IMR-90 (cell line): ENCODE measurements at regions not wholly inside any gene's neighbourhood (a gene's known extent, or its start where the extent isn't known, plus 50 kb on each side); places are given as distances from the start of the nearest gene placed in this dataset.

Experiments
- ATAC-seq: fragments of 200-7000 bp; cut with Tn5 transposase; 2 replicates; pipeline ENCODE4 v1.9.1; 2020; ENCODE audit warnings: low read depth, mild to moderate bottlenecking, moderate library complexity
- BruUV-seq: library from RNA; stranded (reverse); fragments of 400-500 nt; replicated peaks from 2 replicates; lab custom pipeline; 2021; lab: Mats Ljungman, UMichigan
- CTCF ChIA-PET: fragments of 300-600 bp; formaldehyde crosslinking; extraction: SDS; loops from one replicate; lab custom pipeline; 2021; ENCODE audit warnings: antibody characterized with exemption; lab: Yijun Ruan, JAX
- POLR2A ChIA-PET: fragments of 300-600 bp; sonication (Branson Sonifier 250); formaldehyde crosslinking; loops from one replicate; lab custom pipeline; 2022; ENCODE audit warnings: antibody characterized with exemption; ENCODE audit not compliant: unreplicated experiment; lab: Charles Lee
- DNase-seq: peaks from one replicate; pipeline ENCODE4 v3.0.0; 2013
- H2AFZ ChIP-seq: replicated peaks from 2 replicates; pipeline ENCODE3; 2013; ENCODE audit warnings: low read length, mild to moderate bottlenecking; ENCODE audit not compliant: poor library complexity
- H2AK5ac ChIP-seq: 2 replicates; pipeline ENCODE4 v1.6.1; 2013; ENCODE audit warnings: low read depth, low read length, inconsistent platforms
- H2AK9ac ChIP-seq: replicated peaks from 2 replicates; pipeline ENCODE3; 2013; ENCODE audit warnings: mild to moderate bottlenecking, low read depth, low read length, moderate library complexity; ENCODE audit not compliant: poor library complexity
- H2BK120ac ChIP-seq: 2 replicates; pipeline ENCODE4 v1.6.1; 2013; ENCODE audit warnings: low read depth, low read length, inconsistent platforms
- H2BK15ac ChIP-seq: 3 replicates; pipeline ENCODE4 v1.6.1; 2013; ENCODE audit warnings: low read depth, low read length, inconsistent platforms
- H2BK20ac ChIP-seq: 2 replicates; pipeline ENCODE4 v1.6.1; 2013; ENCODE audit warnings: low read depth, mild to moderate bottlenecking, inconsistent platforms, low read length, moderate library complexity
- H2BK5ac ChIP-seq: 2 replicates; pipeline ENCODE4 v1.6.1; 2013; ENCODE audit warnings: mild to moderate bottlenecking, low read depth, low read length, inconsistent platforms; ENCODE audit not compliant: poor library complexity, severe bottlenecking
- H3K14ac ChIP-seq: replicated peaks from 2 replicates; pipeline ENCODE4 v1.6.1; 2013; ENCODE audit warnings: low read depth, low read length, inconsistent platforms
- H3K18ac ChIP-seq: 2 replicates; pipeline ENCODE4 v1.6.1; 2013; ENCODE audit warnings: low read depth, low read length, control low read depth
- H3K23ac ChIP-seq: 2 replicates; pipeline ENCODE4 v1.6.1; 2013; ENCODE audit warnings: low read depth, low read length, inconsistent platforms
- H3K27ac ChIP-seq: 2 replicates; pipeline ENCODE4 v1.5.1; 2013; ENCODE audit warnings: mild to moderate bottlenecking, control low read depth, low read length; ENCODE audit not compliant: insufficient read depth
- H3K27me3 ChIP-seq: 2 replicates; pipeline ENCODE4 v1.6.1; 2013; ENCODE audit warnings: low read length; ENCODE audit not compliant: control insufficient read depth, insufficient read depth
- H3K36me3 ChIP-seq: 2 replicates; pipeline ENCODE4 v1.6.1; 2013; ENCODE audit warnings: low read length, mixed read lengths; ENCODE audit not compliant: control insufficient read depth, insufficient read depth
- H3K4ac ChIP-seq: 2 replicates; pipeline ENCODE4 v1.6.1; 2013; ENCODE audit warnings: low read depth, low read length, inconsistent platforms
- H3K4me1 ChIP-seq: 2 replicates; pipeline ENCODE4 v1.6.1; 2013; ENCODE audit warnings: low read length, mixed read lengths; ENCODE audit not compliant: control insufficient read depth, insufficient read depth
- H3K4me2 ChIP-seq: 2 replicates; pipeline ENCODE4 v1.6.1; 2013; ENCODE audit warnings: low read depth, mild to moderate bottlenecking, control low read depth, low read length, moderate library complexity
- H3K4me3 ChIP-seq: 2 replicates; pipeline ENCODE4 v1.5.1; 2013; ENCODE audit warnings: low read depth, mild to moderate bottlenecking, control low read depth, low read length, moderate library complexity; ENCODE audit not compliant: insufficient read depth
- H3K56ac ChIP-seq: 2 replicates; pipeline ENCODE4 v1.6.1; 2013; ENCODE audit warnings: low read length, inconsistent platforms; ENCODE audit not compliant: insufficient read depth; ENCODE audit errors: extremely low read depth
- H3K79me1 ChIP-seq, 2 experiments: 2 replicates each; pipeline ENCODE4 v1.6.1; 2013; ENCODE audit warnings: low read length in 2 of 2, inconsistent platforms in 1 of 2, low read depth in 1 of 2
- H3K9ac ChIP-seq: 2 replicates; pipeline ENCODE4 v1.6.1; 2013; ENCODE audit warnings: low read depth, low read length, control low read depth
- H3K9me1 ChIP-seq: 2 replicates; pipeline ENCODE4 v1.6.1; 2013; ENCODE audit warnings: low read length, inconsistent platforms; ENCODE audit not compliant: insufficient read depth
- H3K9me3 ChIP-seq: 2 replicates; pipeline ENCODE4 v1.6.1; 2013; ENCODE audit warnings: low read length; ENCODE audit not compliant: control insufficient read depth, insufficient read depth
- H4K20me1 ChIP-seq: 2 replicates; pipeline ENCODE4 v1.6.1; 2013; ENCODE audit warnings: low read length, inconsistent platforms; ENCODE audit not compliant: insufficient read depth
- H4K5ac ChIP-seq: 2 replicates; pipeline ENCODE4 v1.6.1; 2013; ENCODE audit warnings: mild to moderate bottlenecking, low read depth, low read length, control low read depth
- H4K8ac ChIP-seq, 2 experiments: 2 replicates each; pipeline ENCODE4 v1.6.1; 2013; ENCODE audit warnings: low read depth in 2 of 2, low read length in 2 of 2, control low read depth in 1 of 2, inconsistent platforms in 1 of 2
- H4K91ac ChIP-seq: 2 replicates; pipeline ENCODE4 v1.6.1; 2013; ENCODE audit warnings: low read depth, low read length, inconsistent platforms; ENCODE audit not compliant: insufficient read depth
- BHLHE40 ChIP-seq: fragments of 150-350 bp; IDR thresholded peaks from 2 replicates; pipeline ENCODE4 v1.6.1; 2016; ENCODE audit warnings: mild to moderate bottlenecking, low read depth, low read length
- CEBPB ChIP-seq: IDR thresholded peaks from 2 replicates; pipeline ENCODE4 v1.6.1; 2012; ENCODE audit warnings: low read depth, low read length, improper control_type of control experiment
- CHD1 ChIP-seq: IDR thresholded peaks from 2 replicates; pipeline ENCODE4 v1.6.1; 2012; ENCODE audit warnings: low read depth, low read length, improper control_type of control experiment
- FOS ChIP-seq: fragments of 150-350 bp; IDR thresholded peaks from 2 replicates; pipeline ENCODE4 v1.6.1; 2016; ENCODE audit warnings: low read depth, low read length
- MAFK ChIP-seq: IDR thresholded peaks from 2 replicates; pipeline ENCODE4 v1.6.1; 2012; ENCODE audit warnings: low read depth, low read length, improper control_type of control experiment
- MAZ ChIP-seq: IDR thresholded peaks from 2 replicates; pipeline ENCODE4 v1.6.1; 2012; ENCODE audit warnings: low read depth, mild to moderate bottlenecking, low read length, improper control_type of control experiment, moderate library complexity, borderline replicate concordance
- MXI1 ChIP-seq: IDR thresholded peaks from 2 replicates; pipeline ENCODE4 v1.6.1; 2012; ENCODE audit warnings: low read depth, mild to moderate bottlenecking, low read length, moderate library complexity, borderline replicate concordance
- NFE2L2 ChIP-seq: fragments of 150-350 bp; IDR thresholded peaks from 2 replicates; pipeline ENCODE4 v1.6.1; 2016; ENCODE audit warnings: low read depth, mild to moderate bottlenecking, low read length
- POLR2A ChIP-seq: IDR thresholded peaks from 2 replicates; pipeline ENCODE4 v1.6.1; 2012; ENCODE audit warnings: mild to moderate bottlenecking, low read depth, low read length
- RAD21 ChIP-seq: IDR thresholded peaks from 2 replicates; pipeline ENCODE4 v1.6.1; 2012; ENCODE audit warnings: low read length, improper control_type of control experiment
- RCOR1 ChIP-seq: IDR thresholded peaks from 2 replicates; pipeline ENCODE4 v1.6.1; 2012; ENCODE audit warnings: mild to moderate bottlenecking, low read length, improper control_type of control experiment; ENCODE audit not compliant: insufficient replicate concordance
- RFX5 ChIP-seq: IDR thresholded peaks from 2 replicates; pipeline ENCODE4 v1.8.0; 2012; ENCODE audit warnings: low read depth, mild to moderate bottlenecking, low read length, moderate library complexity
- SMC3 ChIP-seq: fragments of 150-350 bp; IDR thresholded peaks from 2 replicates; pipeline ENCODE4 v1.6.1; 2016; ENCODE audit warnings: low read depth, mild to moderate bottlenecking, antibody characterized with exemption, low read length, moderate library complexity
- WGBS, 2 experiments: methylation state at CpG; one replicate each; pipeline versions ENCODE4 v1.1.5 to v1.1.7; 2013; ENCODE audit warnings: missing lambda C conversion rate in 2 of 2; ENCODE audit not compliant: insufficient read length in 1 of 2; ENCODE audit errors: extremely low coverage in 2 of 2; 5-methylcytosine and 5-hydroxymethylcytosine counted together
- dilution Hi-C: fragments of 300-500 bp; cut with HindIII; formaldehyde crosslinking; loops from one replicate; pipeline ENCODE4 v1.14.3; 2018; ENCODE audit warnings: low sequenced_read_pairs; ENCODE audit not compliant: unreplicated experiment
- in situ Hi-C: fragments of 300-500 bp; cut with MboI; formaldehyde crosslinking; loops from 3 replicates; pipeline ENCODE4 v1.14.3; 2019; ENCODE audit warnings: low sequenced_read_pairs, inconsistent platforms, mixed read lengths
- intact Hi-C: fragments of 100-400 bp; cut with micrococcal nuclease; formaldehyde crosslinking; loops from 2 replicates; pipeline ENCODE4 v1.10.0; 2022
- TF ChIP-seq, protein P1 (sequence below): fragments of 150-350 bp; IDR thresholded peaks from 2 replicates; pipeline ENCODE4 v1.6.1; 2017; ENCODE audit warnings: mild to moderate bottlenecking, antibody characterized with exemption, low read length, low read depth
- TF ChIP-seq, protein P2 (sequence below): fragments of 150-350 bp; IDR thresholded peaks from 2 replicates; pipeline ENCODE4 v1.6.1; 2016; ENCODE audit warnings: low read depth, mild to moderate bottlenecking, low read length, moderate library complexity, borderline replicate concordance
- TF ChIP-seq, protein P3 (sequence below): conservative IDR thresholded peaks from 2 replicates; pipeline ENCODE4 v1.5.1; 2012; ENCODE audit warnings: mild to moderate bottlenecking, low read depth, low read length, improper control_type of control experiment

DNA sequence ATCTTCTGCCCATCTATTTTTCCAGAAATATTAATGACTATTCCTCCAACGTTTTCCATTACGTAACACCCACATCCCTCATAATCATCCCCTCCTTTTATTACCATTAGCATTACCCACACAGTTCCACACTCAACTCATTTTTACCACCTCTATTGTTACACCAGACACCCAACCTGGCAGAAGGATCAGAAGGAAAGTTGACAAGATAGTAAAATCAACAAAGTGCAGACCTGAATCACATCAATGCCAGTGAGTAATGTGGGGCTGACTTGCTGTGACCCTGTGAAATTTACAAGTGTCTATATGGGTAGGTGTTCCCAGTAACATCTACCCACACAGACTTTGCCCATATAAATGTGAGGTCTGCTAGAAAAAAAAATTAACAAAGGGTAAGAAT, 568.2 kb downstream of the MAFB start:
- Histone ChIP-seq H3K14ac (no peak overlapping the region), H2AK5ac (no peak overlapping the region), H2AFZ (no peak overlapping the region), H2AK9ac (no peak overlapping the region), H3K27ac (no peak overlapping the region), H2BK20ac (no peak overlapping the region), H3K36me3 (no peaks in the 10 kb centered on the region), H3K4me1 (no peaks in the 10 kb centered on the region), H3K56ac (no peak overlapping the region), H3K23ac (no peak overlapping the region), H3K9me3 (no peaks in the 10 kb centered on the region), H3K4ac (no peak overlapping the region), H3K4me2 (no peak overlapping the region), H2BK5ac (peak overlapping the region; percentile 58), H2BK15ac (no peak overlapping the region), H4K91ac (no peak overlapping the region), H4K20me1 (no peaks in the 10 kb centered on the region), H4K5ac (no peak overlapping the region), H3K79me1 (no peaks in the 10 kb centered on the region), H3K18ac (no peak overlapping the region), H3K9me1 (no peaks in the 10 kb centered on the region), H3K9ac (no peak overlapping the region), H3K4me3 (no peak overlapping the region), H4K8ac (no peak overlapping the region), H3K27me3 (no peaks in the 10 kb centered on the region), H2BK120ac (no peak overlapping the region)
- TF ChIP-seq MXI1 = no peak
- no peak for TF ChIP-seq MAFK
- no peak for TF ChIP-seq BHLHE40
- no peak for TF ChIP-seq SMC3
- no peak for TF ChIP-seq CHD1
- TF ChIP-seq CEBPB = no peak
- TF ChIP-seq POLR2A = no peak
- TF ChIP-seq, protein P1, sequence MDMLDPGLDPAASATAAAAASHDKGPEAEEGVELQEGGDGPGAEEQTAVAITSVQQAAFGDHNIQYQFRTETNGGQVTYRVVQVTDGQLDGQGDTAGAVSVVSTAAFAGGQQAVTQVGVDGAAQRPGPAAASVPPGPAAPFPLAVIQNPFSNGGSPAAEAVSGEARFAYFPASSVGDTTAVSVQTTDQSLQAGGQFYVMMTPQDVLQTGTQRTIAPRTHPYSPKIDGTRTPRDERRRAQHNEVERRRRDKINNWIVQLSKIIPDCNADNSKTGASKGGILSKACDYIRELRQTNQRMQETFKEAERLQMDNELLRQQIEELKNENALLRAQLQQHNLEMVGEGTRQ = no peak
- TF ChIP-seq, protein P2, sequence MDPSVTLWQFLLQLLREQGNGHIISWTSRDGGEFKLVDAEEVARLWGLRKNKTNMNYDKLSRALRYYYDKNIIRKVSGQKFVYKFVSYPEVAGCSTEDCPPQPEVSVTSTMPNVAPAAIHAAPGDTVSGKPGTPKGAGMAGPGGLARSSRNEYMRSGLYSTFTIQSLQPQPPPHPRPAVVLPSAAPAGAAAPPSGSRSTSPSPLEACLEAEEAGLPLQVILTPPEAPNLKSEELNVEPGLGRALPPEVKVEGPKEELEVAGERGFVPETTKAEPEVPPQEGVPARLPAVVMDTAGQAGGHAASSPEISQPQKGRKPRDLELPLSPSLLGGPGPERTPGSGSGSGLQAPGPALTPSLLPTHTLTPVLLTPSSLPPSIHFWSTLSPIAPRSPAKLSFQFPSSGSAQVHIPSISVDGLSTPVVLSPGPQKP = no peak
- TF ChIP-seq MAZ = no peak
- no peak for TF ChIP-seq RAD21
- no peak for TF ChIP-seq RCOR1
- TF ChIP-seq NFE2L2 = no peak
- TF ChIP-seq, protein P3, sequence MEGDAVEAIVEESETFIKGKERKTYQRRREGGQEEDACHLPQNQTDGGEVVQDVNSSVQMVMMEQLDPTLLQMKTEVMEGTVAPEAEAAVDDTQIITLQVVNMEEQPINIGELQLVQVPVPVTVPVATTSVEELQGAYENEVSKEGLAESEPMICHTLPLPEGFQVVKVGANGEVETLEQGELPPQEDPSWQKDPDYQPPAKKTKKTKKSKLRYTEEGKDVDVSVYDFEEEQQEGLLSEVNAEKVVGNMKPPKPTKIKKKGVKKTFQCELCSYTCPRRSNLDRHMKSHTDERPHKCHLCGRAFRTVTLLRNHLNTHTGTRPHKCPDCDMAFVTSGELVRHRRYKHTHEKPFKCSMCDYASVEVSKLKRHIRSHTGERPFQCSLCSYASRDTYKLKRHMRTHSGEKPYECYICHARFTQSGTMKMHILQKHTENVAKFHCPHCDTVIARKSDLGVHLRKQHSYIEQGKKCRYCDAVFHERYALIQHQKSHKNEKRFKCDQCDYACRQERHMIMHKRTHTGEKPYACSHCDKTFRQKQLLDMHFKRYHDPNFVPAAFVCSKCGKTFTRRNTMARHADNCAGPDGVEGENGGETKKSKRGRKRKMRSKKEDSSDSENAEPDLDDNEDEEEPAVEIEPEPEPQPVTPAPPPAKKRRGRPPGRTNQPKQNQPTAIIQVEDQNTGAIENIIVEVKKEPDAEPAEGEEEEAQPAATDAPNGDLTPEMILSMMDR = no peak
- no peak for TF ChIP-seq RFX5
- TF ChIP-seq FOS = no peak
- dilution Hi-C loops = no loop called here
- DNase-seq (no peak), ATAC-seq (no peak)
- 22 to 90% methylated on average over 2 of the region's 2 CpGs for WGBS, 2 experiments
- intact Hi-C loops = no loop called here
- in situ Hi-C loops = no loop called here
- CTCF ChIA-PET = interaction anchor here (0.7 kb wide), 1 partner anchor 249 kb away, joined by 3 read pairs; no protein-coding TSS in a partner anchor
- POLR2A ChIA-PET = no interaction called here
- no TSS peak for BruUV-seq
